ENCODE measurements at regions not wholly inside any gene's neighbourhood (a gene's known extent, or its start where the extent isn't known, plus 50 kb on each side); places are given as distances from the start of the nearest gene placed in this dataset.
"Not testable (repeated sequence)": the region's sequence is repeated elsewhere in the genome, so short reads cannot be mapped to it uniquely, and the experiment has no call there.

DNA sequence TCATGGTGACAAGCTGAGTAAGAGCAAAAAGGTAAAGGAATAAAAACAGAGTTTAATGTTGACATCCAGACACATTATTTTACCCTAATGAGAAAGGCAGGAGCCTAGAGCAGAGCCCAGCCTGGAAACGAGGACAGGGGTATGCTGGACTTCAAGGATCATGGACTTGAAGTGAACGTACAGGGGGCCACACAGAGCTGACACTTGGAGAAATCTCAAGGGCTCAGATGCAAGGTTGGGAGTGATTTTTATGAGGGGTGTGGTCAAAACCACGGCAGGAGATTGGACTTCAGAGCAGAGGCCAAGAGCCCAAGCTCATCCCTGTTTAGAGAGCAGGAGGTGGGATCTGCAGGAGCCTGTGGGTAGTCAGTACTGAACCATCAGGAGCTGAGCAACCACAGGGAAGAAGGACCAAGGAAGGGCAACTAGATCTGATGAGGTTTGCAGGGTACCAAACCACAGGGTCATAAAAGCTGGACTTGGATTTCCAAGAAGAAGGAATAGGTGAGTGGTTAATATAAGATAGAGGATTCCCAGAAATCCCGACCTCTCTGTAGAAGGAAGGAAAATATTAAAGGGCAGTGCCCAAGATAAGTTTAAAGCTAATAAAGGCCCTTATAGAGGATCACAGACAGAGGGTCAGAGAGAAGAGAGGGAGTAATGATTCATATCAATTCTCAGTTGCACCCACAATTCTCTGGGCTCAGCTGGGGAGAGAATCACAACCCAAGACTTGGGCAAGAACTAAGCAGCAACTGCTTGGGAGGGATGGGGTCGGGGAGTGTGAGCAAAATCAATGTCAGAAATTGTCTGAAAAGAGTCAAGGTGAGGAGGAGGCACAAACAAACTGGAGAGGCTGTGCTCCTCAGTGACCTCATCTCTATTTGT, 331.7 kb downstream of the SOX9 start:
- no peak for DNase-seq (ENCODE audit: low spot score)

DNA sequence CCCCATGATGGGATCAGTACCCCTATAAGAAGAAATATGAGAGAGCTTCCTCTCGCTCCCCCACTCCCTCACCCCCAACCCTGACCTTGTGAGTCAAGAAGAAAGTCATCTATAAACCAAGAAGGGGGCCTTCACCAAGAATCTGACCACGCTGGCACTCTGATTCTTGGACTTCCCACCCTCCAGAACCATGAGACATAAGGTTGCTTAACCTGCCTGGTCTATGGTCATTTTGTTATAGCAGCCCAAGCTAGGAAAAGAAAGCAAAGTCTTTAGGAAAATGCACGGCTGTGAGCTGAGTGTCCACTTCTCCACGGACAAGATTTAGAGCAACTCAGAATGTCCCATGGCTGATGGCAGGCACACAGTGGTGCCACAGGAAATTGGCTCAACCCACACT, 333.5 kb downstream of the SOX9 start:
- DNase-seq (ENCODE audit: low spot score), result no peak

- DNase-seq (ENCODE audit: low spot score), result no peak
Measured at GRCh38 chr17:72455562-72455961, 334.7 kb downstream of the SOX9 start.

GRCh38 chr17:72456075-72456474, 335.3 kb downstream of the SOX9 start:
- DNase-seq (ENCODE audit: low spot score), result no peak

DNA sequence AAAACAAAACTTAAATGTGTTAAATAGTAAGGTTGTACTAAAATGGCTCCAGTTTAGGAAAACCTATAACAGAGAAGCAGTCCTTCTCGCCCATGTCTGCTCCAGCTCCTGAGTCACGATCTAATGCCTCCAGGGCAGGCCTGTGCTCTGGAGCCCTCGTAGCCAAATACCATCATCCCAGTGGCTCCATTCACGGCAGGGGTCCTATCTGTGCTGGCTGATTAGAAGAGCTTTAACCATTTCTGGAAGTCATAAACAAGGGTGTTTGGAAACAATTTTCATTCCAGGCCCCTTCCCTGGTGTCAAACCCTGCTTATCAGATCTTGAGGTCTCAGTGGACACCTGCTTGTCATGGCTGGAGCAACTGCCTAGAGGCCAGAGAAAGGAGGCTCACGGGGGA, 336.9 kb downstream of the SOX9 start:
- DNase-seq (ENCODE audit: low spot score), result no peak

- no peak for DNase-seq (ENCODE audit: low spot score)
Measured at GRCh38 chr17:72458301-72458700, 337.5 kb downstream of the SOX9 start.

- no peak for DNase-seq (ENCODE audit: low spot score)
Measured at GRCh38 chr17:72460711-72461110, 339.9 kb downstream of the SOX9 start.

- DNase-seq (ENCODE audit: low spot score), result no peak
Measured at GRCh38 chr17:72461757-72462156, 340.9 kb downstream of the SOX9 start.

GRCh38 chr17:72462407-72462806, 341.6 kb downstream of the SOX9 start:
- DNase-seq (ENCODE audit: low spot score), result no peak

DNA sequence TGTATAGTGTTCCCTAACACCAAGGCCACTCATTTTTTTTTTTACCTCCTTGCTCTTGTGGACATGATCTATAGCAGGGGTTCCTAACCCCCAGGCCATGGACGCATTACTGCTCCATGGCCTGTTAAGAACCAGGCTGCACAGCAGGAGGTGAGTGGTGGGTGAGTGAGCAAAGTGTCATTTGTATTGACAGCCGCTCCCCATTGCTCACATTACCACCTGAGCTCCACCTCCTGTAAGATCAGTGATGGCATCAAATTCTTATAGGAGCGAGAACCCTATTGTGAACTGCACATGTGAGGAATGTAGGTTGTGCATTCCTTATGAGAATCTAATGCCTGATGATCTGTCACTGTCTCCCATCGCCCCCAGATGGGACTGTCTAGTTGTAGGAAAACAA, 342.0 kb downstream of the SOX9 start:
- no peak for DNase-seq (ENCODE audit: low spot score)

DNA sequence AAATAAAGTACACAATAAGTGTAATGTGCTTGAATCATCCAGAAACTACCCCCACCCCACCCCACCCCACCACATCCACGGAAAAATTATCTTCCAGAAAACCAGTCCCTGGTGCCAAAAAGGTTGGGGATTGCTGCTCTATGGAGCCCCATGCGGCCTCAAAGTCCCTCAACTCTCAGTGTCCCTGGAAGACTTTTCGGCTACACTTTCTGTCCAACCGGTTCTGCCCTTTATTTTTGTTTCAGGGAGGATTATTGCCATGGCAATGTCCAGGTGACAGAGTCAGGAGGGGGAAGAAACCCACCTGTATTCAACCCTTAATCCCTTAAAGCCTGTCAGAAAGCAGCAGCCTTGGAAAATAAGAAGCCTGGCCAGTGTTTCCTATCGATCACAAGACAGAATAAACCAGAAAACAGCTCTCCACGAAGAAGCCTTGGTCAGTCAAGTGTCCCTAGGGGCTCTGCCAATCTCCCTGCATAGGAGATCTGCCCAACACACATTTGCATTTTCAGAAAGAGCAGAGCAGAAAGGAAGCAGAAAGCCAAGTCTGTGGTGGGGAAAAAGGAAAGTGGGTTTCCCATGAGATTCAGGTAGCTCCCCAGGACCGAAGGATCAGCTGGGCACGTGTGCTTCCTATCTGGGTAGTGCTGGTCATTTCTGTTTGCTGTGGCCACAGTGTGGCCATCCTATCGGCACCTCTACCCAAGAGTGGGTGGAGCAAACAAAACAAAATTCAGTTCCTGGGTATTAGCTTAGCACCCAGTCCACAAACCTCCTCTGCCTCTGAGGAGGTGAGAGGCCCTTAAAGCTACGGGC, 342.7 kb downstream of the SOX9 start:
- no peak for DNase-seq (ENCODE audit: low spot score)

DNA sequence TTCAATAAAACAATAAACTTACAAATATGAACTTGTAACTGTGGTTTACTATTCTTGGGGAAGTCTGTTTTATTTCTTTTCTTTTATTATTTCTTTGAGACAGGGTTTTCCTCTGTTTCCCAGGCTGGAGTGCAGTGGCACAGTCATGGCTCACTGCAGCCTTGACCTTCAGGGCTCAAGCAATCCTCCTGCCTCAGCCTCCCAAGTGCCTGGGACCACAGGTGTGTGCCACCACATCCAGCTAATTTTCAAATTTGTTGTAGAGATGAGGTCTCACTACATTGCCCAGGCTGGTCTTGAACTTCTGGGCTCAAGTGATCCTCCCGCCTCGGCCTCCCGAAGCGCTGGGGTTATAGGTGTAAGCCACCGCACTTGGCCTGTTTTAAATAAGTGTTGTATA, 343.4 kb downstream of the SOX9 start:
- not testable (repeated sequence) for DNase-seq (ENCODE audit: low spot score)

DNA sequence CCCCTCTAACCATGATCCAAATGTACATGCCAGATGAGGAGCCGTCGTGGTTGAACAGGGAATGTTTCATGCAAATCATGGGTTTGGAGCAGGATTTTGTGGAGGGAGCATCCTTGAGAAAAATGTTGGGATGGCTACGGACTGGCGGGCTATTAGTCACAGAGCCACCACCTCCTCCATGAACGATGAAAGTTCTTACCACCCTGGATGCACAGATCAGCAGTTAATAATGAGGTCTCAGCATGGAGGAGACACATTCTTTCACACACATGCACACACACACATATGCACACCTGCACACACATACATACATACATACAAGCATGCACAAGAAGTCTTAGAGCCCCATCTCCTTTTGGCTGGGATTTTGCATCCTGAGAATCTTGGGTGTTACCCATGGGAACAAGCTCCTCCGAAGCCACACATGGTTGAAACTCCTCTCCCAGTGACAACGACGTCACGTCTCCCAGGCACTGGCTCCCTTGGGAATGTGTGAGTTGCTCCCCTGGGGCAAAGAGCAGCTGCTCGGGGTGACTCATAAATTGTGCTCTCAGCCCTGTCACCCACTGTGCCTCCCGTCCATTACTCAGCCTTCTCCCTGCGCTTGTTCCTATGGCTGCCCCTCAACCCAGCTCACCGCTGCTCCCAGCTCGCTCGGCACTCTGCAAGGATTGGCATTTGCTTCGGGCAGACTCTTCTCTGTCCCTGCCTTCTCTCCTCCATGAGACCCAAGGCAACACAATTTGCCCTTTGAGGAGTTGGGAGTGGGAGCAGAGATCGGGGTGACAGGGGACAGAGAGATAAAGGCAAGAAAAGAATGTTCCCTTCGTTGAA, 344.6 kb downstream of the SOX9 start:
- DNase-seq (ENCODE audit: low spot score), result no peak

GRCh38 chr17:72466199-72466598, 345.4 kb downstream of the SOX9 start:
- no peak for DNase-seq (ENCODE audit: low spot score)

- DNase-seq (ENCODE audit: low spot score), result no peak
Measured at GRCh38 chr17:72466606-72467005, 345.8 kb downstream of the SOX9 start.

- DNase-seq (ENCODE audit: low spot score), result no peak
Measured at GRCh38 chr17:72467841-72468653, 347.2 kb downstream of the SOX9 start.

- no peak for DNase-seq (ENCODE audit: low spot score)
Measured at GRCh38 chr17:72468841-72469240, 348.0 kb downstream of the SOX9 start.

GRCh38 chr17:72470121-72470705, 349.4 kb downstream of the SOX9 start:
- no peak for DNase-seq (ENCODE audit: low spot score)

GRCh38 chr17:72470734-72471133, 349.9 kb downstream of the SOX9 start:
- no peak for DNase-seq (ENCODE audit: low spot score)

- DNase-seq (ENCODE audit: low spot score), result no peak
Measured at GRCh38 chr17:72471296-72471695, 350.5 kb downstream of the SOX9 start.

DNA sequence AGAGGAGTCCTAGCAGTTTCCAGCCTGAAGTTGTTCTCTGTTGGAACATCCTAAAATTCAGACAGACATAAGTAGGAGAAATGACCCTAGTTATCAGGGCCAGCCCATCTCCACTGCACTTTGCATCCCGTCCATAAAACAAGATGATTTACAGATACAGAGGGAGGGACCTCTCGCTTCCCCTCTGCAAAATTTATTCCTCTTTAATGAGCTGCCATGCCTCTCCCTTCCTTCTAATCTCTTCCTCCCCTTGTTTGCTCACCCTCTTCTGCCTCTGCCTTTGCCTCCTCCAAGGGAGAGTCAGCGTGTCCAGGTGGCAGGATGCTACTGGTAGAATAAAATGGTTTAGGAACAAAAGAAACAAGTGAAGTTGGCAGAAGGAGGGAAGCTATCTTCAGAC, 351.3 kb downstream of the SOX9 start:
- no peak for DNase-seq (ENCODE audit: low spot score)
